ENCODE measurements at regions not wholly inside any gene's neighbourhood (a gene's known extent, or its start where the extent isn't known, plus 50 kb on each side); places are given as distances from the start of the nearest gene placed in this dataset.

GRCh38 chr3:147875498-147875897 is 466.3 kb downstream of the ZIC1 start:
- no peak for DNase-seq
- intact Hi-C loops (cut with DNase I): no loop called here
- peaks cover 0 to 16% (median 6%) of the 10 kb centered on the region in 3 donors for H3K9me3 ChIP-seq
- WGBS, 2 donors: 21 to 57% methylated on average over 2 of the region's 2 CpGs
- TF ChIP-seq CTCF (IDR thresholded peaks at IDR 0.05): no peak
- no peak for TF ChIP-seq POLR2A (IDR thresholded peaks at IDR 0.05)
- no peaks in the 10 kb centered on the region for H3K27me3 ChIP-seq
- H3K4me3 ChIP-seq: no peak overlapping the region
- H3K27ac ChIP-seq: no peak overlapping the region
- no peaks in the 10 kb centered on the region for H3K36me3 ChIP-seq
- no peaks in the 10 kb centered on the region for H3K4me1 ChIP-seq

GRCh38 chr3:147881933-147882332 is 472.8 kb downstream of the ZIC1 start:
- WGBS, 2 donors: 81 to 94% methylated on average over 2 of the region's 2 CpGs
- no peak for DNase-seq
- intact Hi-C loops (cut with DNase I): no loop called here
- Histone ChIP-seq H3K4me3 (no peak overlapping the region), H3K27ac (no peak overlapping the region), H3K36me3 (no peaks in the 10 kb centered on the region), H3K4me1 (no peaks in the 10 kb centered on the region), H3K9me3 (peaks cover 0 to 44% (median 19%) of the 10 kb centered on the region in 3 donors), H3K27me3 (no peaks in the 10 kb centered on the region)
- TF ChIP-seq POLR2A (IDR thresholded peaks at IDR 0.05): no peak
- TF ChIP-seq CTCF (IDR thresholded peaks at IDR 0.05): no peak

GRCh38 chr3:147886879-147887278 is 477.7 kb downstream of the ZIC1 start:
- no peak for TF ChIP-seq CTCF (IDR thresholded peaks at IDR 0.05)
- no peak for TF ChIP-seq POLR2A (IDR thresholded peaks at IDR 0.05)
- Histone ChIP-seq H3K36me3 (no peaks in the 10 kb centered on the region), H3K27ac (no peak overlapping the region), H3K27me3 (no peaks in the 10 kb centered on the region), H3K4me1 (no peaks in the 10 kb centered on the region), H3K9me3 (peaks cover 0 to 13% (median 7%) of the 10 kb centered on the region in 3 donors), H3K4me3 (no peak overlapping the region)
- DNase-seq: no peak
- intact Hi-C loops (cut with DNase I): no loop called here
- 37 to 43% methylated on average over 2 of the region's 2 CpGs for WGBS, 2 donors

- Histone ChIP-seq H3K27me3 (no peaks in the 10 kb centered on the region), H3K9me3 (peaks cover 0 to 9% (median 0%) of the 10 kb centered on the region in 3 donors), H3K36me3 (no peaks in the 10 kb centered on the region), H3K4me3 (no peak overlapping the region), H3K4me1 (no peaks in the 10 kb centered on the region), H3K27ac (no peak overlapping the region)
- intact Hi-C loops (cut with DNase I): no loop called here
- no peak for DNase-seq
- TF ChIP-seq POLR2A (IDR thresholded peaks at IDR 0.05): no peak
- TF ChIP-seq CTCF (IDR thresholded peaks at IDR 0.05): no peak
- WGBS, 2 donors: 61 to 73% methylated on average over 2 of the region's 2 CpGs
Observed at GRCh38 chr3:147887797-147888196, 478.6 kb downstream of the ZIC1 start.

- Histone ChIP-seq H3K36me3 (no peaks in the 10 kb centered on the region), H3K4me3 (no peak overlapping the region), H3K27me3 (no peaks in the 10 kb centered on the region), H3K9me3 (no peaks in the 10 kb centered on the region), H3K4me1 (no peaks in the 10 kb centered on the region), H3K27ac (no peak overlapping the region)
- no peak for TF ChIP-seq POLR2A (IDR thresholded peaks at IDR 0.05)
- no peak for TF ChIP-seq CTCF (IDR thresholded peaks at IDR 0.05)
- DNase-seq: no peak
- intact Hi-C loops (cut with DNase I): no loop called here
Observed at GRCh38 chr3:147890114-147890513, 480.9 kb downstream of the ZIC1 start.

Data from esophagus squamous epithelium (tissue), 5 donors.